IPS-15b (cell line): ENCODE measurements at regions not wholly inside any gene's neighbourhood (a gene's known extent, or its start where the extent isn't known, plus 50 kb on each side); places are given as distances from the start of the nearest gene placed in this dataset.

Source experiments
- H3K27me3 ChIP-seq: one replicate; pipeline ENCODE4 v1.6.1; 2013; ENCODE audit warnings: low read length; ENCODE audit not compliant: control insufficient read depth, insufficient read depth
- H3K36me3 ChIP-seq: one replicate; pipeline ENCODE4 v1.6.1; 2013; ENCODE audit warnings: low read length; ENCODE audit not compliant: control insufficient read depth, insufficient read depth
- H3K4me1 ChIP-seq: one replicate; pipeline ENCODE4 v1.6.1; 2013; ENCODE audit warnings: mild to moderate bottlenecking, low read length; ENCODE audit not compliant: control insufficient read depth, insufficient read depth
- H3K4me3 ChIP-seq: one replicate; pipeline ENCODE4 v1.5.1; 2013; ENCODE audit warnings: low read depth, low read length
- H3K9ac ChIP-seq: one replicate; pipeline ENCODE4 v1.6.1; 2013; ENCODE audit warnings: low read depth, mild to moderate bottlenecking, low read length
- H3K9me3 ChIP-seq: one replicate; pipeline ENCODE4 v1.6.1; 2013; ENCODE audit warnings: mild to moderate bottlenecking, low read length; ENCODE audit not compliant: control insufficient read depth, insufficient read depth

GRCh38 chr3:30945291-30945690 is 50.8 kb upstream of the GADL1 start:
- H3K4me3 ChIP-seq, result no peak overlapping the region
- H3K9ac ChIP-seq, result no peak overlapping the region
- no peaks in the 10 kb centered on the region for H3K27me3 ChIP-seq
- peaks cover 5% of the 10 kb centered on the region for H3K4me1 ChIP-seq
- H3K36me3 ChIP-seq, result no peaks in the 10 kb centered on the region
- no peaks in the 10 kb centered on the region for H3K9me3 ChIP-seq

DNA sequence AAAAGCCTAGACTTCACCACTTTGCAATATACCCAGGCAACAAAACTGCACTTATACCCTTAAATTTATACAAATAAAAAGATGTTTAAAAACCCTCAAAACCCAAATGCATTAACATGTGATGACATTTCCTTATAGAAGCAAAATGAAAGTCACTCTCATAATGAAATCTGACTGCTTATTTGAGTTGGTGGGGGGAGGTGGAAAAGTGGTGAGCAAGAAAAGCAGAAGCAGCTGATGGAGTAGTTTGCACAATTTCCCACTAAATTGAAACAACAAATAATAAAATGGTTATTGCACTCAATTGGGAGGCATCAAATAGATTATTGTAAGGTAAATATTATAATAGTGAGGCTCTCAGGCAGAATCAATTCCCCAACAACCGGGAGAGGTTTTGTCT is 54.0 kb upstream of the GADL1 start:
- Histone ChIP-seq H3K4me1 (peaks cover 5% of the 10 kb centered on the region), H3K36me3 (no peaks in the 10 kb centered on the region), H3K9ac (no peak overlapping the region), H3K27me3 (no peaks in the 10 kb centered on the region), H3K9me3 (no peaks in the 10 kb centered on the region), H3K4me3 (no peak overlapping the region)

GRCh38 chr3:30951826-30952225 is 57.4 kb upstream of the GADL1 start:
- Histone ChIP-seq H3K27me3 (no peaks in the 10 kb centered on the region), H3K4me1 (peaks cover 5% of the 10 kb centered on the region), H3K9ac (no peak overlapping the region), H3K9me3 (no peaks in the 10 kb centered on the region), H3K36me3 (no peaks in the 10 kb centered on the region), H3K4me3 (no peak overlapping the region)

- Histone ChIP-seq H3K4me1 (peaks cover 5% of the 10 kb centered on the region), H3K9me3 (no peaks in the 10 kb centered on the region)
Observed at GRCh38 chr3:30952786-30953185, 58.3 kb upstream of the GADL1 start.

GRCh38 chr3:30954426-30954825 is 60.0 kb upstream of the GADL1 start:
- Histone ChIP-seq H3K4me3 (no peak overlapping the region), H3K36me3 (no peaks in the 10 kb centered on the region), H3K27me3 (no peaks in the 10 kb centered on the region)

More at GRCh38 chr3:30952786-30953185, 58.3 kb upstream of the GADL1 start:
- H3K4me3 ChIP-seq, result no peak overlapping the region
- no peak overlapping the region for H3K9ac ChIP-seq
- no peaks in the 10 kb centered on the region for H3K27me3 ChIP-seq
- H3K36me3 ChIP-seq, result no peaks in the 10 kb centered on the region

DNA sequence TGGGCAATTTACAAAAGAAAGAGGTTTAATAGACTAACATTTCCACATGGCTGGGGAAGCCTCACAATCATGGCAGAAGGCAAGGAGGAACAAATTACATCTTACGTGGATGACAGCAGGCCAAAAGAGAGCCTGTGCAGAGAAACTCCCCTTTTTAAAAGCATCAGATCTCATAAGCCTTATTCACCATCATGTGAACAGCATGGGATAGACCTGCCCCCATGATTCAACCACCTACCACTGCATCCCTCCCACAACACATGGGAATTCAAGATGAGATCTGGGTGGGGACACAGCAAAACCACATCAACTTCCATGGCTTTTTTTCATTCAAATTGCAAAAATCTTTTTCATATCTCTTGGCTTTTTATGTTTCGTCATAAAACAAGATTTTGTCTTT is 67.6 kb upstream of the GADL1 start:
- Histone ChIP-seq H3K36me3 (no peaks in the 10 kb centered on the region), H3K9me3 (no peaks in the 10 kb centered on the region), H3K4me1 (no peaks in the 10 kb centered on the region), H3K4me3 (no peak overlapping the region), H3K27me3 (no peaks in the 10 kb centered on the region), H3K9ac (no peak overlapping the region)

More at GRCh38 chr3:30954426-30954825, 60.0 kb upstream of the GADL1 start:
- H3K9me3 ChIP-seq, result no peaks in the 10 kb centered on the region
- H3K9ac ChIP-seq, result no peak overlapping the region
- no peaks in the 10 kb centered on the region for H3K4me1 ChIP-seq

- Histone ChIP-seq H3K36me3 (no peaks in the 10 kb centered on the region), H3K4me3 (no peak overlapping the region), H3K9ac (no peak overlapping the region), H3K27me3 (no peaks in the 10 kb centered on the region), H3K4me1 (no peaks in the 10 kb centered on the region), H3K9me3 (no peaks in the 10 kb centered on the region)
Observed at GRCh38 chr3:30962493-30962892, 68.0 kb upstream of the GADL1 start.

GRCh38 chr3:30963223-30963722 is 68.8 kb upstream of the GADL1 start:
- no peaks in the 10 kb centered on the region for H3K4me1 ChIP-seq
- H3K9me3 ChIP-seq, result no peaks in the 10 kb centered on the region

GRCh38 chr3:30964612-30965011 is 70.2 kb upstream of the GADL1 start:
- H3K9me3 ChIP-seq, result no peaks in the 10 kb centered on the region
- no peak overlapping the region for H3K4me3 ChIP-seq
- H3K9ac ChIP-seq, result no peak overlapping the region
- H3K27me3 ChIP-seq, result no peaks in the 10 kb centered on the region
- H3K36me3 ChIP-seq, result no peaks in the 10 kb centered on the region
- H3K4me1 ChIP-seq, result no peaks in the 10 kb centered on the region

More at GRCh38 chr3:30963223-30963722, 68.8 kb upstream of the GADL1 start:
- Histone ChIP-seq H3K9ac (no peak overlapping the region), H3K4me3 (no peak overlapping the region), H3K27me3 (no peaks in the 10 kb centered on the region), H3K36me3 (no peaks in the 10 kb centered on the region)

GRCh38 chr3:30966896-30967295 is 72.4 kb upstream of the GADL1 start:
- Histone ChIP-seq H3K9me3 (no peaks in the 10 kb centered on the region), H3K27me3 (no peaks in the 10 kb centered on the region), H3K9ac (no peak overlapping the region), H3K36me3 (no peaks in the 10 kb centered on the region), H3K4me3 (no peak overlapping the region), H3K4me1 (no peaks in the 10 kb centered on the region)

GRCh38 chr3:30970183-30970582 is 75.7 kb upstream of the GADL1 start:
- Histone ChIP-seq H3K36me3 (no peaks in the 10 kb centered on the region), H3K9ac (no peak overlapping the region), H3K4me1 (no peaks in the 10 kb centered on the region), H3K4me3 (no peak overlapping the region), H3K9me3 (no peaks in the 10 kb centered on the region), H3K27me3 (no peaks in the 10 kb centered on the region)

DNA sequence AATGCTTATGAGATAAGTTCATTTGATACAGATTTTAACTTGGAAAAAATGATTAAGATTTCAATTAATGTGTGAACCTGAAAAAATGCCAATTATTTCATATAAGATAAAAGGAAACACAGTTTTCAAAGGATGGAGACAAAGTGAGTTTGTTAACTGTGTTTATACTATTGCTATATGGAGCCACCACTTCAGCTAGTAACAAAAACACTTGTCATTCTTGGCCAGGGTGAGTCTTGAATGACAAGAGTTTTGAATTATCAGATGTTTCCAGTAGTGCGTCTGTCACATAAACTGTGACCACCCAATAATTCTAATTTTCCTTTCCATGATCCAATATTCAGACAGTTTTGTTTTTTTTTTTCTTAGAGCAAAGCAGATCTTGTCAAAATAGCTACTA is 78.0 kb upstream of the GADL1 start:
- no peaks in the 10 kb centered on the region for H3K9me3 ChIP-seq
- H3K27me3 ChIP-seq, result no peaks in the 10 kb centered on the region
- H3K4me3 ChIP-seq, result no peak overlapping the region
- no peak overlapping the region for H3K9ac ChIP-seq
- H3K36me3 ChIP-seq, result no peaks in the 10 kb centered on the region
- H3K4me1 ChIP-seq, result no peaks in the 10 kb centered on the region
